ENCODE measurements at regions not wholly inside any gene's neighbourhood (a gene's known extent, or its start where the extent isn't known, plus 50 kb on each side); places are given as distances from the start of the nearest gene placed in this dataset.

GRCh38 chr21:28464988-28465387 is 527.7 kb downstream of the LTN1 start:
- Histone ChIP-seq H3K4me3 (ENCODE audit: insufficient read depth, low read depth, low read length) (no peak overlapping the region), H2AFZ (ENCODE audit: low read depth, low read length) (no peak overlapping the region), H3K27me3 (ENCODE audit: insufficient read depth, low read length) (no peaks in the 10 kb centered on the region), H3K4me1 (ENCODE audit: insufficient read depth, low read length) (no peaks in the 10 kb centered on the region), H3K36me3 (ENCODE audit: insufficient read depth, low read length) (no peaks in the 10 kb centered on the region), H3K79me2 (ENCODE audit: insufficient read depth, low read length) (no peaks in the 10 kb centered on the region), H3K4me2 (ENCODE audit: low read length) (no peak overlapping the region), H3K9me3 (ENCODE audit: insufficient read depth, low read depth, low read length) (no peaks in the 10 kb centered on the region), H4K20me1 (ENCODE audit: insufficient read depth, low read length) (no peaks in the 10 kb centered on the region), H3K27ac (ENCODE audit: low read depth, low read length) (no peak overlapping the region), H3K9ac (ENCODE audit: low read length) (no peak overlapping the region)
- H3K4me1 Mint-ChIP-seq (ENCODE audit: low read depth, unreplicated experiment): no peaks in the 10 kb centered on the region
- H3K27me3 Mint-ChIP-seq (ENCODE audit: low read depth, unreplicated experiment): no peaks in the 10 kb centered on the region
- H3K36me3 Mint-ChIP-seq (ENCODE audit: low read depth, unreplicated experiment): no peaks in the 10 kb centered on the region
- no peak overlapping the region for H3K27ac Mint-ChIP-seq (ENCODE audit: unreplicated experiment)
- DNase-seq (ENCODE audit: low read depth) (no peak), FAIRE-seq (no peak)
- TF ChIP-seq EZH2 (IDR thresholded peaks at IDR 0.05; ENCODE audit: insufficient read depth, low read length) (no peak), CTCF (IDR thresholded peaks at IDR 0.05; ENCODE audit: insufficient read depth, low read depth, low read length) (no peak)
- H3K9me3 Mint-ChIP-seq (ENCODE audit: unreplicated experiment): no peaks in the 10 kb centered on the region
- H3K4me3 Mint-ChIP-seq (ENCODE audit: unreplicated experiment): no peak overlapping the region

- H2AFZ ChIP-seq (ENCODE audit: low read depth, low read length): no peak overlapping the region
- no peak overlapping the region for H3K4me2 ChIP-seq (ENCODE audit: low read length)
- no peaks in the 10 kb centered on the region for H4K20me1 ChIP-seq (ENCODE audit: insufficient read depth, low read length)
- no peak overlapping the region for H3K27ac ChIP-seq (ENCODE audit: low read depth, low read length)
- H3K4me1 ChIP-seq (ENCODE audit: insufficient read depth, low read length): no peaks in the 10 kb centered on the region
- H3K4me3 ChIP-seq (ENCODE audit: insufficient read depth, low read depth, low read length): no peak overlapping the region
- Mint-ChIP-seq H3K4me3 (ENCODE audit: unreplicated experiment) (no peak overlapping the region), H3K27ac (ENCODE audit: unreplicated experiment) (no peak overlapping the region), H3K36me3 (ENCODE audit: low read depth, unreplicated experiment) (no peaks in the 10 kb centered on the region), H3K4me1 (ENCODE audit: low read depth, unreplicated experiment) (no peaks in the 10 kb centered on the region), H3K9me3 (ENCODE audit: unreplicated experiment) (no peaks in the 10 kb centered on the region), H3K27me3 (ENCODE audit: low read depth, unreplicated experiment) (no peaks in the 10 kb centered on the region)
- H3K79me2 ChIP-seq (ENCODE audit: insufficient read depth, low read length): no peaks in the 10 kb centered on the region
- TF ChIP-seq CTCF (IDR thresholded peaks at IDR 0.05; ENCODE audit: insufficient read depth, low read depth, low read length) (no peak), EZH2 (IDR thresholded peaks at IDR 0.05; ENCODE audit: insufficient read depth, low read length) (no peak)
- H3K27me3 ChIP-seq (ENCODE audit: insufficient read depth, low read length): no peaks in the 10 kb centered on the region
- no peaks in the 10 kb centered on the region for H3K9me3 ChIP-seq (ENCODE audit: insufficient read depth, low read depth, low read length)
- no peak overlapping the region for H3K9ac ChIP-seq (ENCODE audit: low read length)
- FAIRE-seq: no peak
- no peak for DNase-seq (ENCODE audit: low read depth)
- H3K36me3 ChIP-seq (ENCODE audit: insufficient read depth, low read length): no peaks in the 10 kb centered on the region
Observed at GRCh38 chr21:28464095-28464494, 528.6 kb downstream of the LTN1 start.

GRCh38 chr21:28459193-28459592 is 533.5 kb downstream of the LTN1 start:
- no peaks in the 10 kb centered on the region for H3K36me3 ChIP-seq (ENCODE audit: insufficient read depth, low read length)
- H3K79me2 ChIP-seq (ENCODE audit: insufficient read depth, low read length): no peaks in the 10 kb centered on the region
- H3K27ac ChIP-seq (ENCODE audit: low read depth, low read length): no peak overlapping the region
- H3K27ac Mint-ChIP-seq (ENCODE audit: unreplicated experiment): no peak overlapping the region
- TF ChIP-seq EZH2 (IDR thresholded peaks at IDR 0.05; ENCODE audit: insufficient read depth, low read length): no peak
- no peak for TF ChIP-seq CTCF (IDR thresholded peaks at IDR 0.05; ENCODE audit: insufficient read depth, low read depth, low read length)
- no peak for FAIRE-seq
- no peak overlapping the region for H2AFZ ChIP-seq (ENCODE audit: low read depth, low read length)
- no peaks in the 10 kb centered on the region for H3K4me1 ChIP-seq (ENCODE audit: insufficient read depth, low read length)
- H3K9me3 Mint-ChIP-seq (ENCODE audit: unreplicated experiment): peaks cover 2% of the 10 kb centered on the region
- no peak for DNase-seq (ENCODE audit: low read depth)
- H3K9ac ChIP-seq (ENCODE audit: low read length): no peak overlapping the region
- H3K27me3 Mint-ChIP-seq (ENCODE audit: low read depth, unreplicated experiment): no peaks in the 10 kb centered on the region
- H3K4me1 Mint-ChIP-seq (ENCODE audit: low read depth, unreplicated experiment): no peaks in the 10 kb centered on the region
- no peaks in the 10 kb centered on the region for H4K20me1 ChIP-seq (ENCODE audit: insufficient read depth, low read length)
- no peaks in the 10 kb centered on the region for H3K36me3 Mint-ChIP-seq (ENCODE audit: low read depth, unreplicated experiment)
- H3K4me3 ChIP-seq (ENCODE audit: insufficient read depth, low read depth, low read length): no peak overlapping the region
- H3K9me3 ChIP-seq (ENCODE audit: insufficient read depth, low read depth, low read length): no peaks in the 10 kb centered on the region
- no peak overlapping the region for H3K4me2 ChIP-seq (ENCODE audit: low read length)
- no peaks in the 10 kb centered on the region for H3K27me3 ChIP-seq (ENCODE audit: insufficient read depth, low read length)
- H3K4me3 Mint-ChIP-seq (ENCODE audit: unreplicated experiment): no peak overlapping the region
